GM18511 (cell line): ENCODE measurements at regions not wholly inside any gene's neighbourhood (a gene's known extent, or its start where the extent isn't known, plus 50 kb on each side); places are given as distances from the start of the nearest gene placed in this dataset.

Experiments
- ATAC-seq: cut with Tn5 transposase; IDR thresholded peaks from one replicate; pipeline ENCODE4 v1.9.1; 2021; ENCODE audit warnings: mild to moderate bottlenecking, moderate library complexity; ENCODE audit not compliant: unreplicated experiment

DNA sequence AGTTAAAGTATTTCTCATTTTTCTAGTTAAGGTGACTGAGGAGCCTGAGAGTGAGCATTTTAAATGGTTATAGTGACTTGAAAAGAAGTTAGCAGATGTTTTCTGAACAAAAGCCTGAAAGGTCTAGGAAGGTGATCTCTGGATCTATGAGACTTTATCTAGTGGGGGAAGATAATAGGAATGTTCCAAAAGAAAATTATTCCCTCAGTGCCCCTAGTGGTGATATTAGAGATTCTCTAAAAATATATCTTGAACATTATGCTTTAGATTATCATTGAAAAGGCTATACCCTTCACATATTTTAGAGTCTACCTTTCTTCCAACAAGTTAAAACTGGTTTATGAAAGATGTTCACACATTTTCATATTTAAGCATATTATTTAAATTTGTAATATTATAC, 69.0 kb upstream of the SPANXN1 start:
- no peak for ATAC-seq

DNA sequence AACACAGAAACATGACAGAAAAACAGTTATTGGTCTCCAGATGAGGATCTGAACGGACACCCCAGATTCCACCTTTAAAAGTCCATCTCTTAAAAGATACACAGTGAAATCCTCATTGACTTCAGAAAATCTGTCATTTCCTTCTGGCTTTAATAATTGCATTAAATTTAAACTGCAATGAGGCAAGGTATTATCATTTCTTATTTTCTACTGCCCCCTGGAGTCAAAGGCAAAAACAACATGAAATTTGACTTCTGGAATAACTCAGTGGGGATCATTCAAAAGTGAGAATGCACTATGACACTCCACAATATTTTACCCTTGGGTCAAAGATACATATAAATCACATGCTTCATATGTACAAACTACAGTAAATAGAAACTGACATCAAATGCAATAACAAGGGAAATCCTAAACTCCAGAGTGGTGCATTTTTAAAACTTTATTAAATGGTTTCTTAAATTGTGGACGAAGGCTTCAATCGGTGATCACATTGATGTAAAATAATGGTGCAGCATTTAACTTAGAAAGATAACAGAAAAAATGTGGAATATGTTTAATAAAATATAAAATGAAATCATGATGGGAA, 56.4 kb upstream of the SPANXN1 start:
- peak; percentile 45 for ATAC-seq
